Heart left ventricle (tissue), 16 donors: ENCODE measurements at regions not wholly inside any gene's neighbourhood (a gene's known extent, or its start where the extent isn't known, plus 50 kb on each side); places are given as distances from the start of the nearest gene placed in this dataset.

Experiments
- ATAC-seq, 4 donors: fragments of 200-7000 bp; cut with Tn5 transposase; one replicate each; pipeline ENCODE4 v1.9.1; 2020 to 2022; ENCODE audit warnings: moderate library complexity in 4 of 4, mild to moderate bottlenecking in 3 of 4, moderate number of reproducible peaks in 1 of 4
- DNase-seq, 5 donors: peaks; one replicate each; pipeline ENCODE4 v3.0.0-alpha.2; 2020
- H3K27ac ChIP-seq, 12 donors: fragments of 200-600 bp; sonication (generic) in 4 of 12; one replicate each; pipeline versions ENCODE4 v1.5.0 to v1.8.0; 2016 to 2022; ENCODE audit warnings: mild to moderate bottlenecking in 2 of 12
- H3K27me3 ChIP-seq, 9 donors: fragments of 200-600 bp; sonication (generic) in 2 of 9; one replicate each; pipeline versions ENCODE4 v1.5.1 to v1.8.0; 2016 to 2022; ENCODE audit warnings: mild to moderate bottlenecking in 3 of 9
- H3K36me3 ChIP-seq, 9 donors: fragments of 200-600 bp; sonication (generic) in 2 of 9; one replicate each; pipeline versions ENCODE4 v1.5.0 to v1.8.0; 2018 to 2022; ENCODE audit warnings: mild to moderate bottlenecking in 2 of 9
- H3K4me1 ChIP-seq, 12 donors: fragments of 200-600 bp; sonication (generic) in 4 of 12; one replicate each; pipeline versions ENCODE4 v1.5.0 to v1.8.0; 2016 to 2022; ENCODE audit warnings: mild to moderate bottlenecking in 3 of 12
- H3K4me3 ChIP-seq, 12 donors: fragments of 200-600 bp; sonication (generic) in 4 of 12; one replicate each; pipeline versions ENCODE4 v1.5.0 to v1.8.0; 2017 to 2022; ENCODE audit warnings: mild to moderate bottlenecking in 9 of 12, moderate library complexity in 4 of 12
- H3K9me3 ChIP-seq, 12 donors: fragments of 200-600 bp; sonication (generic) in 4 of 12; one replicate each; pipeline versions ENCODE4 v1.5.0 to v1.8.0; 2016 to 2022; ENCODE audit warnings: mild to moderate bottlenecking in 1 of 12
- POLR2A ChIP-seq, 2 donors: fragments of 450-650 bp; IDR thresholded peaks; one replicate each; pipeline ENCODE4 v1.6.1; 2017; ENCODE audit warnings: antibody characterized with exemption in 2 of 2, mild to moderate bottlenecking in 2 of 2, moderate library complexity in 2 of 2
- WGBS, 4 donors: extraction: QIAGEN DNeasy Blood & Tissue Kit in 2 of 4; methylation state at CpG; one replicate each; pipeline versions ENCODE4 v1.1.5 to v1.1.7; 2013 to 2018; 5-methylcytosine and 5-hydroxymethylcytosine counted together
- intact Hi-C, 10 donors: fragments of 100-400 bp; cut with DNase I; formaldehyde crosslinking; loops; one replicate each; pipeline versions ENCODE4 v1.11.1 to v1.14.2; 2022
- TF ChIP-seq, protein P1 (sequence below), 12 donors: fragments of 200-600 bp; sonication (generic) in 4 of 12; IDR thresholded peaks; one replicate each; pipeline versions ENCODE4 v1.5.0 to v1.8.0; 2018 to 2022; ENCODE audit warnings: antibody characterized with exemption in 12 of 12, mild to moderate bottlenecking in 5 of 12
- donor health status: ischemic (EF 13 %, LVEDD 7.1; RV severe dilation, severe dysfunction).
- donor health status: healthy with polysubstance abuse.
- donor health status: DM: no; HTN: yes; CAD: no.
- donor health status: DM: no; HTN: no; CAD: no.
- donor health status: ischemic (EF 25% LVEDD 6.9; RV normal size, moderate dysfunction).
- donor health status: ischemic (EF 25% LVEDD 5.7; RV mildly dilated, moderate dysfunction).
- donor health status: healthy.
- donor health status: DM: yes; HTN: yes; CAD: no.
- donor health status: ischemic (EF 35%, LVEDD 5.7; RV mildly dilated, moderate dysfunction).
- donor health status: nonischemic (EF 11% LVEDD 7.7; RV severe dilation, severe dysfunction).
- donor health status: DM: yes; HTN: yes; CAD: no.
- donor health status: PGD.
- donor health status: ischemic (EF 29% LVEDD 5.4; RV normal size, mild dysfunction).
- donor health status: nonischemic (EF 23%, LVEDD 6.1; RV moderate dilation, normal function).

GRCh38 chr2:234218266-234219045, 168.0 kb downstream of the SPP2 start:
- Histone ChIP-seq H3K27ac (no peak overlapping the region), H3K4me3 (no peak overlapping the region), H3K27me3 (peaks cover 0 to 18% (median 0%) of the 10 kb centered on the region in 9 donors), H3K9me3 (no peaks in the 10 kb centered on the region), H3K4me1 (no peaks in the 10 kb centered on the region), H3K36me3 (no peaks in the 10 kb centered on the region)
- intact Hi-C loops = no loop called here
- TF ChIP-seq, protein P1, sequence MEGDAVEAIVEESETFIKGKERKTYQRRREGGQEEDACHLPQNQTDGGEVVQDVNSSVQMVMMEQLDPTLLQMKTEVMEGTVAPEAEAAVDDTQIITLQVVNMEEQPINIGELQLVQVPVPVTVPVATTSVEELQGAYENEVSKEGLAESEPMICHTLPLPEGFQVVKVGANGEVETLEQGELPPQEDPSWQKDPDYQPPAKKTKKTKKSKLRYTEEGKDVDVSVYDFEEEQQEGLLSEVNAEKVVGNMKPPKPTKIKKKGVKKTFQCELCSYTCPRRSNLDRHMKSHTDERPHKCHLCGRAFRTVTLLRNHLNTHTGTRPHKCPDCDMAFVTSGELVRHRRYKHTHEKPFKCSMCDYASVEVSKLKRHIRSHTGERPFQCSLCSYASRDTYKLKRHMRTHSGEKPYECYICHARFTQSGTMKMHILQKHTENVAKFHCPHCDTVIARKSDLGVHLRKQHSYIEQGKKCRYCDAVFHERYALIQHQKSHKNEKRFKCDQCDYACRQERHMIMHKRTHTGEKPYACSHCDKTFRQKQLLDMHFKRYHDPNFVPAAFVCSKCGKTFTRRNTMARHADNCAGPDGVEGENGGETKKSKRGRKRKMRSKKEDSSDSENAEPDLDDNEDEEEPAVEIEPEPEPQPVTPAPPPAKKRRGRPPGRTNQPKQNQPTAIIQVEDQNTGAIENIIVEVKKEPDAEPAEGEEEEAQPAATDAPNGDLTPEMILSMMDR (IDR thresholded peaks at IDR 0.05) = no peak
- TF ChIP-seq POLR2A (IDR thresholded peaks at IDR 0.05) = no peak
- WGBS, 4 donors = 49 to 58% (median 54%) methylated on average over 11 of the region's 11 CpGs
- ATAC-seq (no peak), DNase-seq (no peak)

- Histone ChIP-seq H3K27ac (no peak overlapping the region), H3K36me3 (no peaks in the 10 kb centered on the region), H3K9me3 (peaks cover 0 to 4% (median 0%) of the 10 kb centered on the region in 12 donors), H3K27me3 (peaks cover 0 to 14% (median 0%) of the 10 kb centered on the region in 9 donors), H3K4me3 (no peak overlapping the region), H3K4me1 (peaks cover 0 to 11% (median 0%) of the 10 kb centered on the region in 12 donors)
- TF ChIP-seq POLR2A (IDR thresholded peaks at IDR 0.05) = no peak
- TF ChIP-seq, protein P1 (IDR thresholded peaks at IDR 0.05) = no peak
- DNase-seq (no peak), ATAC-seq (no peak)
- intact Hi-C loops = no loop called here
- 44 to 71% (median 68%) methylated on average over 3 to 8 of the region's 8 CpGs for WGBS, 4 donors
Observed at GRCh38 chr2:234212534-234212933, 162.0 kb downstream of the SPP2 start.

GRCh38 chr2:234211797-234212196, 161.3 kb downstream of the SPP2 start:
- ATAC-seq = peak in 1 of 4 donors; percentile 24
- peaks cover 0 to 7% (median 0%) of the 10 kb centered on the region in 9 donors for H3K27me3 ChIP-seq
- intact Hi-C loops = no loop called here
- WGBS, 4 donors = 23 to 33% (median 26%) methylated on average over 4 of the region's 4 CpGs
- DNase-seq = no peak
- peaks cover 0 to 8% (median 0%) of the 10 kb centered on the region in 12 donors for H3K9me3 ChIP-seq
- no peaks in the 10 kb centered on the region for H3K36me3 ChIP-seq
- H3K4me1 ChIP-seq = peaks cover 0 to 11% (median 0%) of the 10 kb centered on the region in 12 donors
- H3K4me3 ChIP-seq = no peak overlapping the region
- H3K27ac ChIP-seq = no peak overlapping the region
- TF ChIP-seq POLR2A (IDR thresholded peaks at IDR 0.05) = no peak

DNA sequence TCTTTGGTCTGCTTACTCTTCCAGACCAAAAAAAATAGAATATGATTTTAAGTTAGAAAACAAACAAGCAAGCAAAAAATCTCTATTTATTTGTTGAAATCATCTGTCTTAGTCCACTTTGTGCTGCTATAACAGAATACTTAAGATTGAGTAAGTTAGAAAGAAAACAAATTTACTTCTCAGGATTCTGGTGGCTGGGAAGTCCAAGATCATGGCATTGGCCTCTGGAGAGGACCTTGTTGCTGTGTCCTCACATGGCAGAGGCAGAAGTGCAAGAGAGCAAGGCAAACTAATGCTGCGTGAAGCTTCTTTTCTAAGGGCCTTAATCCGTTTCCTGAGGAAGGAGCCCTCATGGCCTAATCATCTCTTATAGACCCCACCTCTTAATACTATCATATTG, 156.2 kb downstream of the SPP2 start:
- Histone ChIP-seq H3K36me3 (no peaks in the 10 kb centered on the region), H3K9me3 (peaks cover 0 to 11% (median 0%) of the 10 kb centered on the region in 12 donors), H3K27me3 (peaks cover 0 to 5% (median 0%) of the 10 kb centered on the region in 9 donors), H3K27ac (no peak overlapping the region), H3K4me3 (no peak overlapping the region), H3K4me1 (peaks cover 0 to 17% (median 0%) of the 10 kb centered on the region in 12 donors)
- WGBS, 4 donors = 85 to 93% (median 90%) methylated on average over 2 of the region's 2 CpGs
- no peak for TF ChIP-seq POLR2A (IDR thresholded peaks at IDR 0.05)
- TF ChIP-seq, protein P1 (IDR thresholded peaks at IDR 0.05) = no peak
- no peak for ATAC-seq
- DNase-seq = no peak
- intact Hi-C loops = no loop called here
